A549 (cell line): ENCODE measurements at regions not wholly inside any gene's neighbourhood (a gene's known extent, or its start where the extent isn't known, plus 50 kb on each side); places are given as distances from the start of the nearest gene placed in this dataset.

Experiments
- ATAC-seq, 2 experiments: fragments of 200-7000 bp in 1 of 2; fragments of >200 bp in 1 of 2; cut with Nextera tagmentation in 1 of 2; cut with Tn5 transposase in 1 of 2; 3 replicates each; pipeline versions ENCODE4 v1.8.0 to v1.9.1; 2018 to 2020; ENCODE audit warnings: mild to moderate bottlenecking in 1 of 2, moderate library complexity in 1 of 2
- CTCF ChIA-PET: fragments of 300-600 bp; sonication (Branson Sonifier 250); formaldehyde crosslinking; extraction: SDS; loops from one replicate; lab custom pipeline; 2021; ENCODE audit warnings: antibody characterized with exemption, inconsistent platforms; lab: Yijun Ruan, JAX
- POLR2A ChIA-PET: fragments of 350-600 bp; formaldehyde crosslinking; extraction: SDS; loops from one replicate; lab custom pipeline; 2021; ENCODE audit warnings: antibody characterized with exemption, inconsistent platforms; lab: Yijun Ruan, JAX
- DNase-seq, 2 experiments: peaks; one replicate each; pipeline versions ENCODE4 v3.0.0 to v3.0.0-alpha.2; 2011 to 2016; ENCODE audit warnings: low read depth in 1 of 2, low spot score in 1 of 2
- FAIRE-seq: peaks from 2 replicates; lab custom pipeline; 2011; peaks lifted over from hg19 to GRCh38; lab: Jason Lieb, UNC
- H3K27ac ChIP-seq, 2 experiments: fragments of >200 bp; sonication (Bioruptor Twin); formaldehyde crosslinking; 3 replicates each; pipeline ENCODE4 v1.5.1; 2016 to 2017
- H3K4me1 ChIP-seq: fragments of >200 bp; sonication (Bioruptor Twin); formaldehyde crosslinking; 3 replicates; pipeline ENCODE4 v1.6.1; 2016
- H3K4me2 ChIP-seq: fragments of >200 bp; sonication (Bioruptor Twin); formaldehyde crosslinking; 3 replicates; pipeline ENCODE4 v1.6.1; 2016
- H3K4me3 ChIP-seq: fragments of >200 bp; sonication (Bioruptor Twin); formaldehyde crosslinking; 3 replicates; pipeline ENCODE4 v1.5.1; 2016
- H3K9me3 ChIP-seq: fragments of >200 bp; sonication (Bioruptor Twin); formaldehyde crosslinking; 3 replicates; pipeline ENCODE4 v1.6.1; 2016
- EHMT2 ChIP-seq: fragments of 200-600 bp; sonication (generic); IDR thresholded peaks from 2 replicates; pipeline ENCODE4 v1.6.1; 2016; ENCODE audit warnings: antibody characterized with exemption, low read depth, mild to moderate bottlenecking, moderate library complexity
- KDM1A ChIP-seq: fragments of 200-600 bp; sonication (generic); IDR thresholded peaks from 2 replicates; pipeline ENCODE4 v1.6.1; 2016; ENCODE audit warnings: low read depth, mild to moderate bottlenecking
- MAFK ChIP-seq: fragments of 450-650 bp; IDR thresholded peaks from 2 replicates; pipeline ENCODE4 v1.6.1; 2014; ENCODE audit not compliant: partially characterized antibody
- MAZ ChIP-seq: fragments of 150-350 bp; IDR thresholded peaks from 2 replicates; pipeline ENCODE4 v1.6.1; 2014; ENCODE audit warnings: antibody characterized with exemption, low read depth, low read length, borderline replicate concordance
- POLR2A ChIP-seq: IDR thresholded peaks from 2 replicates; pipeline ENCODE4 v1.6.1; 2012; ENCODE audit warnings: mild to moderate bottlenecking, low read length
- RAD21 ChIP-seq, 2 experiments: fragments of >200 bp in 1 of 2; sonication (Bioruptor Twin) in 1 of 2; formaldehyde crosslinking in 1 of 2; IDR thresholded peaks in 1 of 2; conservative IDR thresholded peaks in 1 of 2; 2 replicates in 1 of 2; 3 replicates in 1 of 2; pipeline ENCODE4 v1.6.1; 2012 to 2018; ENCODE audit warnings: inconsistent platforms in 1 of 2
- RFX5 ChIP-seq: fragments of 450-650 bp; IDR thresholded peaks from 2 replicates; pipeline ENCODE4 v1.7.1; 2014; ENCODE audit warnings: antibody characterized with exemption, mild to moderate bottlenecking, moderate library complexity
- SMC3 ChIP-seq: fragments of >200 bp; sonication (Bioruptor Twin); formaldehyde crosslinking; IDR thresholded peaks from 3 replicates; pipeline ENCODE4 v1.6.1; 2018; ENCODE audit warnings: inconsistent platforms
- SREBF2 ChIP-seq: fragments of 450-650 bp; IDR thresholded peaks from 2 replicates; pipeline ENCODE4 v1.6.1; 2014; ENCODE audit warnings: mild to moderate bottlenecking, moderate library complexity
- TFCP2L1 ChIP-seq: fragments of 250-450 bp; sonication (Bioruptor Pico); IDR thresholded peaks from 2 replicates; pipeline ENCODE4 v1.5.0; 2021; ENCODE audit warnings: mild to moderate bottlenecking
- TP53 ChIP-seq: fragments of 250-450 bp; sonication (Bioruptor Pico); IDR thresholded peaks from 2 replicates; pipeline ENCODE4 v1.5.0; 2021; ENCODE audit warnings: mild to moderate bottlenecking, moderate library complexity
- ZSCAN20 ChIP-seq: fragments of 250-450 bp; sonication (Bioruptor Pico); IDR thresholded peaks from 2 replicates; pipeline ENCODE4 v1.8.0; 2022; ENCODE audit warnings: mild to moderate bottlenecking, moderate library complexity
- WGBS: methylation state at CpG from one replicate; pipeline ENCODE4 v1.1.6; 2017; ENCODE audit errors: missing lambda C conversion rate; 5-methylcytosine and 5-hydroxymethylcytosine counted together
- TF ChIP-seq, protein P1 (sequence below): fragments of >200 bp; sonication (Bioruptor Twin); formaldehyde crosslinking; IDR thresholded peaks from 2 replicates; pipeline ENCODE4 v1.6.1; 2016
- TF ChIP-seq, protein P2 (sequence below): fragments of 200-600 bp; sonication (generic); IDR thresholded peaks from 2 replicates; pipeline ENCODE4 v1.6.1; 2016; ENCODE audit warnings: antibody characterized with exemption, mild to moderate bottlenecking, moderate library complexity
- TF ChIP-seq, protein P3 (sequence below): IDR thresholded peaks from 2 replicates; pipeline ENCODE4 v1.6.1; 2012
- TF ChIP-seq, protein P4 (sequence below): fragments of 250-450 bp; sonication (Bioruptor Pico); IDR thresholded peaks from 2 replicates; pipeline ENCODE4 v1.5.0; 2020; ENCODE audit warnings: low read depth, mild to moderate bottlenecking, moderate library complexity
- TF ChIP-seq, protein P5 (sequence below): fragments of >200 bp; sonication (Bioruptor Twin); formaldehyde crosslinking; IDR thresholded peaks from 3 replicates; pipeline ENCODE4 v1.6.1; 2016

DNA sequence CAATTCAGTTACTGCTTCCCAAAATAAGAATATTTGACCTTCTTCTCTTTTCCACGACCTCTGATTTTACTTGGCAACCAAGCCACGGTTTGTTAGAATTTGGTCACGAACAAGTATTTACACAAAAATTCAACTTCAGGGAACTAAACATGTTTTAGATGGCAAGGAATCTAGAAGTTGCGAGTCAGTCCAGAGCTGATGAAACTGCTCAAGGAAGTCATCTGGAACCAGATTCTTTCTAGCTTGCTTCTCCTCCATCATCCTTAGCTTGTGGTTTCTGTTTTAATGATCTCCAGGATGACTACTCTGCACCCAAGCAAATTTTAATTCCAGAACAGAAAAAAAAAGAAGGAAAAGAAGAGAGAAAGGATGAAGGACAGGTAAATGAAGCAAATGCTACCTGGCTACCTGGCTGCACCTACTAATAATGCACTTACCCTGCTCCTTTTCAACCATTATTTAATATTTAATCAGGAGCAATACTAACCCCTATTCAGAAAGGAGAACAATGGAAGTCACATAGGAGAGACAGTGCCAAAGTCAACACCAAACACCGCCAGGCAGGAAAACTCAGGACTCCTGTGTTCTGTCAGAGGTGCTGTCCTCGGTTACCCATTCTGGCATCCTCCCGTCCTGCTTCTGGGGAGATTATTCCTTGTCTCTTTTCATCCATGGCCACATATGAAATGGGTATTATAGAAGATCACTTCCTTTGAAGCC is 54.2 kb upstream of the RGS7 start:
- no peak for ATAC-seq
- Histone ChIP-seq H3K9me3 (no peaks in the 10 kb centered on the region), H3K4me3 (no peak overlapping the region), H3K27ac (no peak overlapping the region), H3K4me1 (no peaks in the 10 kb centered on the region), H3K4me2 (no peak overlapping the region)
- FAIRE-seq, result no peak
- CTCF ChIA-PET, result interaction anchor here (0.7 kb wide), 1 partner anchor 444 kb away, joined by 4 read pairs; no protein-coding TSS in a partner anchor
- TF ChIP-seq SMC3 (no peak), RFX5 (no peak), SREBF2 (no peak), TFCP2L1 (no peak), POLR2A (no peak), EHMT2 (no peak), MAFK (no peak), MAZ (no peak), KDM1A (no peak), TP53 (no peak)
- TF ChIP-seq, protein P1, sequence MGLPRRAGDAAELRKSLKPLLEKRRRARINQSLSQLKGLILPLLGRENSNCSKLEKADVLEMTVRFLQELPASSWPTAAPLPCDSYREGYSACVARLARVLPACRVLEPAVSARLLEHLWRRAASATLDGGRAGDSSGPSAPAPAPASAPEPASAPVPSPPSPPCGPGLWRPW, result no peak
- TF ChIP-seq, protein P2, sequence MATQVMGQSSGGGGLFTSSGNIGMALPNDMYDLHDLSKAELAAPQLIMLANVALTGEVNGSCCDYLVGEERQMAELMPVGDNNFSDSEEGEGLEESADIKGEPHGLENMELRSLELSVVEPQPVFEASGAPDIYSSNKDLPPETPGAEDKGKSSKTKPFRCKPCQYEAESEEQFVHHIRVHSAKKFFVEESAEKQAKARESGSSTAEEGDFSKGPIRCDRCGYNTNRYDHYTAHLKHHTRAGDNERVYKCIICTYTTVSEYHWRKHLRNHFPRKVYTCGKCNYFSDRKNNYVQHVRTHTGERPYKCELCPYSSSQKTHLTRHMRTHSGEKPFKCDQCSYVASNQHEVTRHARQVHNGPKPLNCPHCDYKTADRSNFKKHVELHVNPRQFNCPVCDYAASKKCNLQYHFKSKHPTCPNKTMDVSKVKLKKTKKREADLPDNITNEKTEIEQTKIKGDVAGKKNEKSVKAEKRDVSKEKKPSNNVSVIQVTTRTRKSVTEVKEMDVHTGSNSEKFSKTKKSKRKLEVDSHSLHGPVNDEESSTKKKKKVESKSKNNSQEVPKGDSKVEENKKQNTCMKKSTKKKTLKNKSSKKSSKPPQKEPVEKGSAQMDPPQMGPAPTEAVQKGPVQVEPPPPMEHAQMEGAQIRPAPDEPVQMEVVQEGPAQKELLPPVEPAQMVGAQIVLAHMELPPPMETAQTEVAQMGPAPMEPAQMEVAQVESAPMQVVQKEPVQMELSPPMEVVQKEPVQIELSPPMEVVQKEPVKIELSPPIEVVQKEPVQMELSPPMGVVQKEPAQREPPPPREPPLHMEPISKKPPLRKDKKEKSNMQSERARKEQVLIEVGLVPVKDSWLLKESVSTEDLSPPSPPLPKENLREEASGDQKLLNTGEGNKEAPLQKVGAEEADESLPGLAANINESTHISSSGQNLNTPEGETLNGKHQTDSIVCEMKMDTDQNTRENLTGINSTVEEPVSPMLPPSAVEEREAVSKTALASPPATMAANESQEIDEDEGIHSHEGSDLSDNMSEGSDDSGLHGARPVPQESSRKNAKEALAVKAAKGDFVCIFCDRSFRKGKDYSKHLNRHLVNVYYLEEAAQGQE, result no peak
- TF ChIP-seq, protein P3, sequence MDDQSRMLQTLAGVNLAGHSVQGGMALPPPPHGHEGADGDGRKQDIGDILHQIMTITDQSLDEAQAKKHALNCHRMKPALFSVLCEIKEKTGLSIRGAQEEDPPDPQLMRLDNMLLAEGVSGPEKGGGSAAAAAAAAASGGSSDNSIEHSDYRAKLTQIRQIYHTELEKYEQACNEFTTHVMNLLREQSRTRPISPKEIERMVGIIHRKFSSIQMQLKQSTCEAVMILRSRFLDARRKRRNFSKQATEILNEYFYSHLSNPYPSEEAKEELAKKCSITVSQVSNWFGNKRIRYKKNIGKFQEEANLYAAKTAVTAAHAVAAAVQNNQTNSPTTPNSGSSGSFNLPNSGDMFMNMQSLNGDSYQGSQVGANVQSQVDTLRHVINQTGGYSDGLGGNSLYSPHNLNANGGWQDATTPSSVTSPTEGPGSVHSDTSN, result no peak
- TF ChIP-seq, protein P4, sequence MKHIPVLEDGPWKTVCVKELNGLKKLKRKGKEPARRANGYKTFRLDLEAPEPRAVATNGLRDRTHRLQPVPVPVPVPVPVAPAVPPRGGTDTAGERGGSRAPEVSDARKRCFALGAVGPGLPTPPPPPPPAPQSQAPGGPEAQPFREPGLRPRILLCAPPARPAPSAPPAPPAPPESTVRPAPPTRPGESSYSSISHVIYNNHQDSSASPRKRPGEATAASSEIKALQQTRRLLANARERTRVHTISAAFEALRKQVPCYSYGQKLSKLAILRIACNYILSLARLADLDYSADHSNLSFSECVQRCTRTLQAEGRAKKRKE (CRISPR knock-in tag), result no peak
- TF ChIP-seq, protein P5, sequence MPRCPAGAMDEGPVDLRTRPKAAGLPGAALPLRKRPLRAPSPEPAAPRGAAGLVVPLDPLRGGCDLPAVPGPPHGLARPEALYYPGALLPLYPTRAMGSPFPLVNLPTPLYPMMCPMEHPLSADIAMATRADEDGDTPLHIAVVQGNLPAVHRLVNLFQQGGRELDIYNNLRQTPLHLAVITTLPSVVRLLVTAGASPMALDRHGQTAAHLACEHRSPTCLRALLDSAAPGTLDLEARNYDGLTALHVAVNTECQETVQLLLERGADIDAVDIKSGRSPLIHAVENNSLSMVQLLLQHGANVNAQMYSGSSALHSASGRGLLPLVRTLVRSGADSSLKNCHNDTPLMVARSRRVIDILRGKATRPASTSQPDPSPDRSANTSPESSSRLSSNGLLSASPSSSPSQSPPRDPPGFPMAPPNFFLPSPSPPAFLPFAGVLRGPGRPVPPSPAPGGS, result no peak
- WGBS, result 43% methylated on average over 7 of the region's 7 CpGs
- no peak for DNase-seq
- POLR2A ChIA-PET, result no interaction called here

DNA sequence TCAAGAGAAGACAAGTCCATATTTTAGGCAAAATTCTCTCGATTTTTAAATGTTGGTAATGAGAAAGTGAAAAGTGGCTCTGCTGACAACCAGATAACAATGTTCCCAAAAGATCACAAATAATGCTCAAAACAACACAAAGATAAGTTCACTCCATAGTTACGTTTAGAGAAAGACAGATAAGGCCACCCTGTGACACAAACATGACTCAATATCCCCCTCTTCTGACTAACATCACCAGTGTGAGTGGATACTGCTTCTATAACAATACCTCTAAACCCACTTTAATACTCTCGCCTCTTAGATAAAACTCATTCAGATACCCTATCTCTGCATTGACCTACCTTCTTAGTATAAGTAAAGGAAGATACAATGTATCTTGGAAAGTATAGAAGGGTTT is 51.2 kb upstream of the RGS7 start:
- no peak for DNase-seq
- WGBS, result 25% methylated on average over 3 of the region's 3 CpGs

More for the DNA sequence above, 51.2 kb upstream of the RGS7 start:
- CTCF ChIA-PET, result no interaction called here
- FAIRE-seq, result no peak
- H3K4me2 ChIP-seq, result no peak overlapping the region
- TF ChIP-seq RAD21 (conservative IDR thresholded peaks at IDR 0.05 in 1 of 2, IDR thresholded peaks at IDR 0.05 in 1 of 2) (peak; percentile 17 to 34; a peak in 2 of 5 replicates), ZSCAN20 (no peak)
- TF ChIP-seq, all 56 proteins: peak for 1
- POLR2A ChIA-PET, result no interaction called here
- no peak overlapping the region for H3K27ac ChIP-seq
- no peaks in the 10 kb centered on the region for H3K4me1 ChIP-seq
- no peaks in the 10 kb centered on the region for H3K9me3 ChIP-seq
- peak in 1 of 2 experiments; percentile 56; a peak in 2 of 6 replicates for ATAC-seq
- no peak overlapping the region for H3K4me3 ChIP-seq
